ENCODE measurements at regions not wholly inside any gene's neighbourhood (a gene's known extent, or its start where the extent isn't known, plus 50 kb on each side); places are given as distances from the start of the nearest gene placed in this dataset.

DNA sequence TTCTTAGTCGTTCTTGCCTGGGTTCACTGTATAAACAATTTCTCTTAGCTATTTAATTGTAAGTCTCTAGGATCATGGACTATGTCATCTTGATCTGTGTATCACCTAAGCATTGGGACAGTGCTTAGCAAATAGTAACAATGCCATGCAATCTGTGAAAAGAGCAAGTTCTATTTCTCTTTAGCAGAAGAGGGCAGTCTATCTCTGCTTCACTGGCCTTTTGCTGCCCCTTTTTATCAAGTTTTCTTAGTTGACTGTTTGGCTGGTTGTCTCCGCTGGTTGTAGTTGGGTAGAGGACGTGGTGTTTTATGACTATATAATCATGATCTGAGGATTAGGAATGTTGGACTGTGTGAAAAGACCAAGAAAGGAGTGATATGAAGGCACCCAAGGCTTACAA, 315.0 kb downstream of the JRKL start:
- TF ChIP-seq, protein P1, sequence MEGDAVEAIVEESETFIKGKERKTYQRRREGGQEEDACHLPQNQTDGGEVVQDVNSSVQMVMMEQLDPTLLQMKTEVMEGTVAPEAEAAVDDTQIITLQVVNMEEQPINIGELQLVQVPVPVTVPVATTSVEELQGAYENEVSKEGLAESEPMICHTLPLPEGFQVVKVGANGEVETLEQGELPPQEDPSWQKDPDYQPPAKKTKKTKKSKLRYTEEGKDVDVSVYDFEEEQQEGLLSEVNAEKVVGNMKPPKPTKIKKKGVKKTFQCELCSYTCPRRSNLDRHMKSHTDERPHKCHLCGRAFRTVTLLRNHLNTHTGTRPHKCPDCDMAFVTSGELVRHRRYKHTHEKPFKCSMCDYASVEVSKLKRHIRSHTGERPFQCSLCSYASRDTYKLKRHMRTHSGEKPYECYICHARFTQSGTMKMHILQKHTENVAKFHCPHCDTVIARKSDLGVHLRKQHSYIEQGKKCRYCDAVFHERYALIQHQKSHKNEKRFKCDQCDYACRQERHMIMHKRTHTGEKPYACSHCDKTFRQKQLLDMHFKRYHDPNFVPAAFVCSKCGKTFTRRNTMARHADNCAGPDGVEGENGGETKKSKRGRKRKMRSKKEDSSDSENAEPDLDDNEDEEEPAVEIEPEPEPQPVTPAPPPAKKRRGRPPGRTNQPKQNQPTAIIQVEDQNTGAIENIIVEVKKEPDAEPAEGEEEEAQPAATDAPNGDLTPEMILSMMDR (IDR thresholded peaks at IDR 0.05; ENCODE audit: insufficient read depth, low read length, poor library complexity, severe bottlenecking) = no peak
- TF ChIP-seq EZH2phosphoT487 (conservative IDR thresholded peaks at IDR 0.05; ENCODE audit: low read length) = no peak
